NCI-H526 treated with DMSO at 0.1 percent for 48 hours (cell line): ENCODE measurements at regions not wholly inside any gene's neighbourhood (a gene's known extent, or its start where the extent isn't known, plus 50 kb on each side); places are given as distances from the start of the nearest gene placed in this dataset.
"Not testable (repeated sequence)": the region's sequence is repeated elsewhere in the genome, so short reads cannot be mapped to it uniquely, and the experiment has no call there.

ENCODE experiments used
- DNase-seq: peaks from one replicate; lab custom pipeline; 2025; lab: John Stamatoyannopoulos, UW

DNA sequence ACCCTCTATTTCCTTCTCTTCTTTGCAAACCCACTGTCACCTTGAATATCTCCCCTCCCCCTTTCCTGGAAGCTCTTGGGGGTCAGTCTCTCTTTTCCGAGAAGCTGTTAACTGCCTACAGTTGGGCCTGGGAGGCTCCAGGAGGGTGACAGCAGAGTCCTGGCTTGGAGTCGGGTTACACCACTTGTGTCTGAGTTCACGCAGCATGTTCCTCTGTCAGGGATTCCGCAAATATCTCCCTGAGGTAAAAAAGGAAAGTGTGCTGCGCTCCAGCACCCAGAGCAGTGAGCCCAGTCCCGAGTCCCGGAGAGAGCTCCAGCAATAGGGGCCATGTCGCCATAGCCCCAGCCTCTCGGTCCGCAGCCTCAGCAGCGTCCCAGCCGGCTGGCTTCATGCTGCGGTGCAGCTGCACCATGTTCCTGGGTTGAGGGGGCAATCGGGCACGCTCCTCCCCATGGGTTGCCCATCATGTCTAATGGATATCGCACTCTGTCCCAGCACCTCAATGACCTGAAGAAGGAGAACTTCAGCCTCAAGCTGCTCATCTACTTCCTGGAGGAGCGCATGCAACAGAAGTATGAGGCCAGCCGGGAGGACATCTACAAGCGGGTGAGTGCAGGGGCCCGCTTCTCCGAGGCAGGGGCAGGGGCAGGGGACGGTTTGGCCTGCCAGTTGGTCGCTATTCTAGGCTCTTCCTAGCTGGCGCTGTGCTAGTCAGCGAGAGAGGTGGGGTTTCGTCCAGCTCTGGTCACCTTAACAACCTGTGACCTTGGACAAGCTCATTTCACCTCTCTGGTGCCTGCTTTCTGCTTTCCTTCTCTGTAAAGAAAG is 101.3 kb upstream of the SEC22B start:
- DNase-seq, result not testable (repeated sequence)

DNA sequence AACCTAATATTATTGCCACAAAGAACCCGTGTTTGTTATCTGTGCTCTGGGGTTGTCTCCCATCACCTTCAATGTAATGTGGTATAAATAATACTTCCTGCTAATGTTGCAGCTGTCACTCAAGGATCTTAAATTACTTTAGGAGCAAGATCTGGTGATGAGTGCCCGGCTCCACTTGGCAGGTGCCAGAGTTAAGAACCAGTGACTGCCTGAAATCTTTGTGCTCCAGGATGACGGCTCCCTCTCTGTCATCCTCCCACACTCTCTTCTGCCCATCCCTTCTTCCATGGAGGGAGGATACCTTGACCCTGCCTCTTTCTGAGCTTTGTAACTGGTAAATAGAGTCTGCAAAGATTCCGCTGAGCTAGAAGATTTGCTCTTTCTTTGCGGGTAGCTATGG is 100.4 kb upstream of the SEC22B start:
- not testable (repeated sequence) for DNase-seq

DNA sequence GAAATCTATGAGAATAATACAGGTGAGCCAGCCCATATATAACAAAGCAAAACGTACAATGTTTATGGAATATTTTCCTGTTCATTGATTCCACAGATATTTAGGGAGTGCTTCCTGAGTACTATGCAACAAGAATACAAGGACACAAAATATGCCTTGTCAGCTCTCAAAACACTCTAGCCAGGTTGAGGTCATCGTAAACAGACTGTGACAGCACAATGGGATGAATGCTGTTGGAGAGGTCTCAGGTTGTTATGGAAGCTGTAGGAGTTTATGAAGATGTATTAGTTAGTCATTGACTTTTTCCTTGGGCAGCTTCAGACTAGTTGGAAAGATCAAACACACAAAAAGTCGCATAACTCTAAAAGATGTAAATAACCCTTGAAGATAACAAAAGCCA is 98.1 kb upstream of the SEC22B start:
- not testable (repeated sequence) for DNase-seq

DNA sequence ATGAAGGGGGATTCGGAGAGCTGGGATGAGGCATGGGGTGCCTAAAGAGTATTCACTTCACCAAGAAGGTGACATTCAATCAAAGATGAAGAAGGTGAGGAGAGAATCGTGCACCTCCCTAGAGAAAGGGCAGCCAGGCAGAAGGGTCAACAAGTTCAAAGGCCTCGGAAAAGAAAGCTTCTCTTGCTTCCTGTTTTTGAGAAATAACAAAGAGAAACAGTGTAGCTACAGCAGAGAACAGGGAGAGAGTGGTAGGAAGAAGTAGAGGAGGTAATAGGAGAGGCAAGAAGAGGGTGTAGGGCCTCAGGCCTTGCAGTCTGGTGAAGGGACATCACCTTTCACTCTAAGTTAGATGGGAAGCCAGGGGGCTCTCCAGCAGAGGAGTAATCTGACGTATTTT is 97.0 kb upstream of the SEC22B start:
- DNase-seq, result not testable (repeated sequence)

DNA sequence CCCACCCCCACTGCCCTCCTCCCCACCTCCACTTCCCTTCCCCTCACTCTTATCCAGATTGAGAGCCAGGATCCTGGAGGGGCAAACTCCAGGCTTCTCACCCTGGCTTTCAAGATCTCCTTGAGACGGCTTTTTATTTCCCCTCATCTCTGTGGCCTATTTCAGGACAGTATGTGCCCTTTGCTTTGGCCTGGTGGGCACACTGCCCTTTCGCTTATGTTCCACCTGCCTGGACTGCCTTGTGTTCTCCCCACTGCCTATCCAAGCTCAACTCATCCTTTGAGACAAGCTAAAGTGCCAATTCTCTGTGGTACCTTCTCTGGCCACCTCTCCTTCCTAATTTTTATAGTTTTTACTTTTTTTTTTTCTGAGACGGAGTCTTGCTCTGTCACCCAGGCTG is 95.9 kb upstream of the SEC22B start:
- DNase-seq, result not testable (repeated sequence)

DNA sequence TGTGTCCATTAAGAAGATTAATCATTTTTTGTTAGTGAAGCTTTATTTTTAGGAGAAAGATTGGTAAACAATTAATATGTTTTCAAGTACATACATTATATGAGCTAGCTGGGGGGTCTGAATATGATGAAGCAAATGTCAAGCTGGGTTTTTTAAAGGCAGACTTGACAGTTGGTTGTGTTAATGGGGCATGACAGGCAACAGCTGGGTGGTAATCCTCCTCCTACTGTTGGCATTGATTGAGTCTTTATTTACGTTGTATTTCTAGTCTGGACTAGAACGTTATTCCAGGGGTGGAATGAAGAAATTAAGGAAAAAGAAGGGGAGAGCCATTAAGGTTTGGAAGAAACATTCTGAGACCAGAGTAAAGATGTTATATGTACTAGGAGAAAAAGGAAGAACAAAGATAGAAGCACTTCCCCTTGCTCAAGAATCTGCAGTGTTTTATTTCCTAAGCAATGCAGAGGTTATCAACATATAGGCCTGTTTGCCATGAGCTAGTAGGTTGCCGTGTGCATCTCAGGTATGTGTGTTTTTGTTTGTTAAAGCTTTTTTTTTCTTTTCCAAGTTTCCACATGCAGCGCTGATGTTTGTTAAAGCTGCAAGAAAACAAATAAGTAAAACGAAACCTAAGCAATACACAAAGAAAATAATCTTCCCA is 95.4 kb upstream of the SEC22B start:
- DNase-seq, result not testable (repeated sequence)

DNA sequence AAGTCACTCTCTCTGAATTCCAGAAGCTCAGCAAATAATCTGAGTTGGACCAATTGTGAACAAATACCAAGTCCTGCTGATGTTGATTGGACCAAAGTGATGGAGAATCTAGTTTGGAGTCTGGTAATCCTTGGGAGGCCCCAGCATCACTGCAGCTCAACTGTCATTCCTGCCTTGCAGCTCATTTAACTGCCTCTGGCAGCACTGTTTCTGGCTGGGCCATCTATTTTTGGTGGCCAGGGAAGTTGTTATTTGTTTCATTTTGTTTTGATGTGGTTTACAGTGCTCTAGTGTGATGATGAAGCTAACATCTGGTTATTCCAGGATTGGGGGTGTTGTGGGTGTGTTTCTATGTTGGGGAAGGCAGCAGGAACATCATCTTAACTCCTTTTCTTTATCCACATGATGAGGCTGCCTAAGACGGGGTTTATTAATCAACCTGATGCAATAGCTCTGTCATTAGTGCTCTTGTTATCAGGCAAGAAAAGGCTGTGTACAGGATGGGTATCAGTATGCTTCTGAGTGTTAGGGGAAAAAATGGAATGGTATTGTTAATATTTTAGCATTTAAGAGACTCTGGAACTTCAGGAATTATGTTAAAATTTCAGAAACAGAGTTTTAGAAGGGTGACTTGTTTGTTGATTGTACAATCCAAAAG is 91.7 kb upstream of the SEC22B start:
- not testable (repeated sequence) for DNase-seq

DNA sequence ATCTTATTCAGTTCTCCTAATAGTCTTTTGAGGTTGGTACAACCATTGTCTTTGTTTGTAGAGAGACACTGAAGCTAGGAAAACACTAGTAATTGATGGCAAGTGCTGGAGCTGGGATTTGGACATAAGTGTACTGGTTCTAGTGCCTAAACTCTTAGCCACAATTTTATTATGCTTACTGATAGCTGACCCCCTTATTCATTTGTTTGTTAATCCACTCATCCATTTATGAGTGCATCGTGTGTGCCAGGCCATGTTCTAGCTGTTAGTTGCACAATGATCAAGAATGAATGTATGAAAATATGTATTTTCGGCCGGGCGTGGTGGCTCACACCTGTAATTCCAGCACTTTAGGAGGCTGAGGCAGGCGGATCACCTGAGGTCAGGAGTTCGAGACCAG is 88.2 kb upstream of the SEC22B start:
- DNase-seq, result not testable (repeated sequence)

DNA sequence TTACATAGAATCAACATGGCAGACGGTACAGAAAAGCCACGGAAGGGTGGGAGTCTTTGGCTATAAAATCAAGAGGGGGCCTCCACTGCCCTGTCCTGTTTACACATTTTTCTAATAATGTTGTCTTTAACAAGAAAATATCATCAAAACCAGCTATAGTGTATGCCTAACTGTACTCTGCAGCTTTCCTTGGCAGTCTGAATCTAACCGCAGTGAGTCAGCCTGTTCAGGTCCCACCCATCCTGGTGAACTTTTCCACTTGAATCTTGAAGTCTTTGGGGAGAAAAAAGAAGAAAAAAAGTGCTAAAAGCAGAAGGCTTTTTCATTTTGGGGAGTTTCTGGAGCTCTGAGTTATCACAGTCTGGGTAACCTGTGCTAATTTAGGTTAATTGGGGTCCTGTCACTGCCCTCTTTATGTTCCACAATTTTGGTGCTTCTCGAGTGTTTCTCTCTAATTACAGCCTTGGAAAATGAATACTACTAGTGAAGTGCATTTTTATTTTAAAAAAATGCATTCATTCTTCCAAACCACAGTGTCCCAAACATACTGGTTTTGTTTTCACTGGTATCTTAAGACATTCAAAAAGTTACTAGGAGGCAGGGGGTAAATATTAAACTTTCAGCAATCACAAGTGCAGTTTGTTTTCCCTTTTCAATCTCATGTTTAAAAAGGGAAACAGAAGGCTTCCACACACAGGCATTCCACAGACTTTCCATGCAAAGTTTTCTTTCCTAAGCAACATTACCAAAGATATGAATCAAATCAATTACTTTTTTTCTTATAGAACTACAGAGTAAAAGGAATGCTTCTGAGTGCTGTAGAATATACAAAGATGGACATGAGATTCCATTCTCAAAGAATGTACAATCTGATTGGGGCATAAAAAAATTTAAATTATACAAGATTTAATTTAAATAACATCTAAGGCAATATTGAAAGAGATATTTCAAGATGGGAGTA is 86.8 kb upstream of the SEC22B start:
- DNase-seq, result not testable (repeated sequence)

DNA sequence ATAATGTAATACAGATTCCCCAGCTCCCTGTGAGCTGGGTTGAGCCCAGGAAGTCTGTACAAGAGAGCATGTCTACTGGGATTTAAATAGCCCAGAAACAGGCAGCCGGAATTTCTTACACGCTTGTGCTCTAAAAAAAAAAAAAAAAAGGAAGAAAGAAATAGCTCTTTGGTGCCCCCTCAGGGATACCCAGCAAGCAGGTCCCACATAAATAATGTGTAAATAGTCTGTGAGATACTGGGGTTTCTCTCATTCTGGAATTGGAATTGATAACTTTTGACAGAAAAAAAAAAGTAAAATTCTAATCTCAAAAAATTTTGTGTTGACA is 81.4 kb upstream of the SEC22B start:
- not testable (repeated sequence) for DNase-seq

DNA sequence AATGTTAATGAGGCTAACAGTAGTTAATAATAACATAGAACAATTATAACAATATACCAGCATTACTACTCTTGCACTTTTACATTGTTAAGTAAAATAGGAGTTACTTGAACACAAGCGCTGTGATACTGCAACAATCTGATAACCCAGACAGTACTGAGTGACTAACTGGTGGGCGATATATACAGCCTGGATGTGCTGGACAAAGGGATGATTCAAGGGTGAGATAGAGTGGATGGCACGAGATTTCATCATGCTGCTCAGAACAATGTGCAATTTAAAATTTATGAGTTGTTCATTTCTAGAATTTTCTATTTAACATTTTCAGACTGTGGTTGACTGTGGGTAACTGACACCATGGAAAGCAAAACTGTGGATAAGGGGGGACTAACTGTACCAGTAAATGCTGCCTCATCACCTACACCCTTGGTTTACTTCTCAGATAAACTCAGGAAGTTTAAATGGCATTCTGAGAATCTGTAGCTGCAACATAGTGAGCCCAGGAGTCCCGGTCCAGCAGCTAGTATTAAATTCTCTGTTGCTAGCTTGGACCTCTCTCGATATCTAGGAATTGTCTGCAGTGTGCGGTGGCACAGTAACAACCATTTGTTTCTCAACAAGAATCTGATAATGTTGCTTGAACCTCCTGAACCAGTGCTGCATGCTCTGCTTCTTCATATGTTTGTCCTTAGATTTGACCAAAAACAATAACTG is 80.9 kb upstream of the SEC22B start:
- DNase-seq, result not testable (repeated sequence)

DNA sequence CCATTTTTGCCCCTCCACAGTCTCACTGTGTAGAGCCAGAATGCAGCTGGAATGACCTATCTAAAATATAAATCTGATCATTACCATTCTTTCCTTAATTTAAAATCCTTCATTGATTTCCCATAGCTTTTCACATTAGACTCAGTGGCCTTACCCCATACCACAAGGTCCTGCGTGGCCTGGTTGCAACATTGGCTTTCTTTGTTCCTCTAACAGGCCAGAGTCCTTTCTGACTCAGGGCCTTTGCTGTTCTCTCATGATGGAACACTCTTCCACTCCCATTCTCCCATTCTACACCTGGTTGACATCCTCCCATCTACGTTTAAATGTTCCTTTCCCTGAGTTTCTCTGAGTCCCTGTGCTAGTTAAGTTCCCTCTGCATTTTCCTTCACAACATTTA is 74.4 kb upstream of the SEC22B start:
- DNase-seq, result not testable (repeated sequence)

DNA sequence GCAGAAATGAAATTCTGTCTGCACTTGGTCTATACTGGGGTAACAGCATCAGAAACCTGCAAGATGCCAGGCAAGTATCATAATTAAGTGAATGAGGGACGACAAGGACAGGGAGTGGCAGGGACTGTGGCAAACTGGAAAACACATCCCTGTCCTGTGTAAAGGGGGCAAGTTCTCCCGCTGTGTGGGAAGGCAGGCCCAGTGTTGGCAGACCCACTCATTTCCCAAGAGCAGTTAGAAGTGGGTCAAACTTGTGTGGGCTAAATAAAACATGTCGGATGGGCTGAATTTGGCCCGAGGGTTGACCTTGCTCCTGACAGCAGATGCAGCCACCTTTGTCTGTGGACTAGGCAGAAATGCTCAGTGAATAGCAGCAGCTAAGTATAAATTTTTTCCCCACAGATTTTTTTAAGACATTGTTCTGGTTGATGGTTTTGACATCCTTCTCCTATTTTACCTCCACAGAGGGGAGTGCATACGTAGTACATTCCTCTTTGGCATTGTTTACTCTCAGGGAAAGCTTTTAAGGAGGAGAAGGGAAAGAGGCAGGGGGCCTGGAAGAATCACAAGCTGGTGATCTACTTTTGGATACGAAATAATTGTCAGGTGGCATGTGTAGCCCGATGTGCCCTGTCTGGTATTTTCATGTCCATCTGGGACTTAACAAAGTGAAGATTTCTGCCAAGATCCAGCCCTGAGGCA is 72.6 kb upstream of the SEC22B start:
- DNase-seq, result not testable (repeated sequence)

DNA sequence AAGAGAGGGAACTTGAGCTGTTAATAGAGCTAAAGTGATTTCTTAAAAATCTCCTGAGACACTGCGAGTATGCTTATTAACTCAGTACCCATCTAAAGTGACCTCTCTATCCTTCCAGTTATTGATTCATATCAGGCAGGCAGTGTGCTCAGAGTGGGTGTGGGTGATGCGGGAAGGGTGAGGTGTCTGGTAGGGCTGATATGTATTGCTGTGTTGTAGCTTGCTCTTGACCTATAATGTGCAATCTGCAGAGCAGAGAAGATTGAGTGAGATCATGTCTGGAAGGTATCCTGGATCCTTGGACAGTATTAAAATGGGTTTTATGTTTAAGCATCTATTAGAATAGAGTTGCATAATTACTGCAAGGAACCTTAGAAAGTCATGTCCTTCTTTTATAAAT is 71.9 kb upstream of the SEC22B start:
- not testable (repeated sequence) for DNase-seq

DNA sequence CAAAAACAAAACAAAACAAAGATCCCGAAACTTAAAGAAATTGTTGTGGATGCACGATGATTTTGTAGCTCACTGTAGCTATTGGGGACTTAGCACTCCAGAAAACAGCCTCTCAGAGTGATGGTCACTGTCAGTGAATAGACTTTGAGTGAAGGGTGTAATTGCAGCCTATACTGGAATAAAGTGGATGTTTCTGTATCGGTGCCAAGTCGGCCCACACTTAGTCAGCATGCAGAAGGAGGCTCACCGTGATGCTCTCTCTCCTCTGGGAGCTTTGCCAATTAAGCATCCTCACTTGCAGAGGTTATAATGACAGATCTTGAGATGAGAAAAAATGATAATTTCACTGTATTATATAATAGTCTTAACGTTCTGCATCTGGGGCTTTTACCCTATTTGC is 67.5 kb upstream of the SEC22B start:
- DNase-seq, result not testable (repeated sequence)

DNA sequence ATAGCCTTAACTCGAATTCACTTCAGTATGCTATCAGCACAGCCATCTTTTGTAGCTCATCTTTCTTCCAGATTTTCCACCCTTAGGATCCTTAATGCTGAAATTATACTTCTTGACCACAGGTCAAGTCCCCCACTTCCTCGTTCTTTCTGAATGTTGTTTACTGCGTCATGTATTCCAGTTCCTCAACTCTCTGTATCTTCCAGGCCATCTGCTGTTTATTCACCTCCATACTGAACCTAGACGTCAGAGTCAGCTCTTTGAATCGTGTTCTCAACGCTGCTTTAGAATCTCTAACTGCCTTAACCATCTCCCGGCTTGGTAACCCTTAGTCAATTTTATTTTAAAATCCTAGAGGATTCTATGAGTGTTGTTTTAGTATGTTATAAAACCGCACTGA is 66.3 kb upstream of the SEC22B start:
- not testable (repeated sequence) for DNase-seq

DNA sequence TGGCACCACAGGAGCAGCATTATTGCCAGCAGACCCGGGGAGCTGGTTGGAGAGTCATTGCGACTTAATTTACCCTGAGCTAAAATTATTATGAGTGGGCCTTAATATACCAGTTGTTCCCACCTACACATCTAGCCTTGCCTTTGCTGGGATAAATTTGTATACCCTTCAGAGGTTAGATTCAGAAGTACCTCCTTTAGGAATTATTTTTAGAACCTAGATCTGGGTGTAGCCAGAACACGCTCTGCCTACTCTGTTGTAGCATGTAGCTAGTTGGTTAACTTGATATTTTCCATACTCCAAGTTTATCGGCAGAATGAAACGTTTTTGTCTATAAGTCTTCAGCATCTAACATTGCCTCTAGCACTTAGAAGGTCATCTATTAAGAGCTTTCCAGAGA is 65.5 kb upstream of the SEC22B start:
- not testable (repeated sequence) for DNase-seq

DNA sequence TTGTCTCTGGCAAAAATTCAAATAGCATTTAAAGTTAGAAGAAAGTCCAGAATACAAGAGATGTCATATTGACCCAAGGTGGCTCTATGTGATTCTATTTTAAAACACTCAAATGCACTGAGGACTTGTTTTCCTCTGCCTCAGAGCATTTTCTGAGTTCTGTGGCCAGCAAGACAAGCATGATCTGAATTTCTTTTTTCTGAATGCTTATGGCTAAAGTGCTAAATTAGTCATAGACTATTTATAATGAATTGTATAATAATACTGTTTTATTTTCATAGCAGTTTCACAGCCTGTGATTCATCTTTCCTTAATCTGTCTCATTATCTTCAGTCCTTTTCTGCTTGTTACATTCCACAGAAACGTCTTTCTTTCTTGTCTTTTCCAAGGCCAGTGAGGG is 63.9 kb upstream of the SEC22B start:
- DNase-seq, result not testable (repeated sequence)

DNA sequence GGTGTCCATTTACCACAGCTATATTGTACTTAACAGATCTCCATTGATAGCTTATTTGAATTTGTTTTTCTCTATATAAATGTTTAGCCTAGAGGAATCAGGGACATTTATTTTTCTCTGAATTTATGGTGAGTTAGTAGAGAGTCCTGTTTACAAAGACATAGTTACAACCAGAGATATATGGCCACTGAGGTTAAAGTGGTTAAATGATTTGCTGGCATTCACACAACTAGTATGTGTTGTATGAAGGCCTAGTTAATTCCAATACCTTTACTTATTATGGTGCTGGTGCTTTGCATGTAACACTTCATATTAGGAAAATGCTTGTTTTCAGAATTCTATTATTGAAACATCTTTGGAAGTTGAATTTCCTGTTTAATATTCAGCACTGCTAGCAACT is 63.0 kb upstream of the SEC22B start:
- not testable (repeated sequence) for DNase-seq

DNA sequence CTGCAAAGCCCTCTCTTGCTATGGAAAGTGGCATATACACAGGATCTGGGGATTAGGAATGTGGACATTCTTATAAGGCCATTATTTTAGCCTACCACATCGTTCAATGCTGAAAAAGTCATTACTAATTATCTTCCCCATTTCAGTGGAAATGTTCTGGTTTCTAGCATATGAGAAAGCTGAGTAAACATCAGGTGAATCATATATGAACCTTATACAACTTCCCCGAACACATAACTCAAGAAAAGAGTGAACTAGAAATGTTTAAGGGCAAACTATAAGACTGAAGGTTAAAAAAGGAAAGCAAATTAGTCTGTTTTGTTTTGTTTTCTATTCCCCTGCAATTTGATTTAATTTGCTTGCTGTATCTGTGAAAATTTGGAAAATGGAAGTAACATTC is 62.5 kb upstream of the SEC22B start:
- not testable (repeated sequence) for DNase-seq

DNA sequence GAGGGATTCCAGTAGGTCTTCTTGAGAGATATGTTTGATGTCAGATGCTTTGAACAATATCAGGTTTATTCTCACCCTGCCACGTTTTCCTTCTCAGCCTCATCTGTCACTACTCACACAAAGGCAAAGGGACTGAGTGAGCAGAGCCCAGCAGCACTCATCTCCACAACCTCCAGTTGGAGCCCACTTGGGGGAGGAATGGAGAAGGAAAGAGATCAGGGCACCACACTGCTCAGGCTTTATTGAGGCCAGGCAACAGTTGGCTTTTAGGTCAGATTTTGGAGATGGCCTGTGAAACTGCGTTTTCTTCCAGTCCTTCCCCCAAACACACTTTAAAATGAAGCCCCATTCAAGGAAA is 57.3 kb upstream of the SEC22B start:
- not testable (repeated sequence) for DNase-seq
